IMR-90 (cell line): ENCODE measurements at regions not wholly inside any gene's neighbourhood (a gene's known extent, or its start where the extent isn't known, plus 50 kb on each side); places are given as distances from the start of the nearest gene placed in this dataset.

Experiments used
- ATAC-seq: fragments of 200-7000 bp; cut with Tn5 transposase; 2 replicates; pipeline ENCODE4 v1.9.1; 2020; ENCODE audit warnings: low read depth, mild to moderate bottlenecking, moderate library complexity
- BruUV-seq: library from RNA; stranded (reverse); fragments of 400-500 nt; replicated peaks from 2 replicates; lab custom pipeline; 2021; lab: Mats Ljungman, UMichigan
- CTCF ChIA-PET: fragments of 300-600 bp; formaldehyde crosslinking; extraction: SDS; loops from one replicate; lab custom pipeline; 2021; ENCODE audit warnings: antibody characterized with exemption; lab: Yijun Ruan, JAX
- POLR2A ChIA-PET: fragments of 300-600 bp; sonication (Branson Sonifier 250); formaldehyde crosslinking; loops from one replicate; lab custom pipeline; 2022; ENCODE audit warnings: antibody characterized with exemption; ENCODE audit not compliant: unreplicated experiment; lab: Charles Lee
- DNase-seq: peaks from one replicate; pipeline ENCODE4 v3.0.0; 2013
- H2AFZ ChIP-seq: replicated peaks from 2 replicates; pipeline ENCODE3; 2013; ENCODE audit warnings: low read length, mild to moderate bottlenecking; ENCODE audit not compliant: poor library complexity
- H2AK5ac ChIP-seq: 2 replicates; pipeline ENCODE4 v1.6.1; 2013; ENCODE audit warnings: low read depth, low read length, inconsistent platforms
- H2AK9ac ChIP-seq: replicated peaks from 2 replicates; pipeline ENCODE3; 2013; ENCODE audit warnings: mild to moderate bottlenecking, low read depth, low read length, moderate library complexity; ENCODE audit not compliant: poor library complexity
- H2BK120ac ChIP-seq: 2 replicates; pipeline ENCODE4 v1.6.1; 2013; ENCODE audit warnings: low read depth, low read length, inconsistent platforms
- H2BK15ac ChIP-seq: 3 replicates; pipeline ENCODE4 v1.6.1; 2013; ENCODE audit warnings: low read depth, low read length, inconsistent platforms
- H2BK20ac ChIP-seq: 2 replicates; pipeline ENCODE4 v1.6.1; 2013; ENCODE audit warnings: low read depth, mild to moderate bottlenecking, inconsistent platforms, low read length, moderate library complexity
- H2BK5ac ChIP-seq: 2 replicates; pipeline ENCODE4 v1.6.1; 2013; ENCODE audit warnings: mild to moderate bottlenecking, low read depth, low read length, inconsistent platforms; ENCODE audit not compliant: poor library complexity, severe bottlenecking
- H3K14ac ChIP-seq: replicated peaks from 2 replicates; pipeline ENCODE4 v1.6.1; 2013; ENCODE audit warnings: low read depth, low read length, inconsistent platforms
- H3K18ac ChIP-seq: 2 replicates; pipeline ENCODE4 v1.6.1; 2013; ENCODE audit warnings: low read depth, low read length, control low read depth
- H3K23ac ChIP-seq: 2 replicates; pipeline ENCODE4 v1.6.1; 2013; ENCODE audit warnings: low read depth, low read length, inconsistent platforms
- H3K27ac ChIP-seq: 2 replicates; pipeline ENCODE4 v1.5.1; 2013; ENCODE audit warnings: mild to moderate bottlenecking, control low read depth, low read length; ENCODE audit not compliant: insufficient read depth
- H3K27me3 ChIP-seq: 2 replicates; pipeline ENCODE4 v1.6.1; 2013; ENCODE audit warnings: low read length; ENCODE audit not compliant: control insufficient read depth, insufficient read depth
- H3K36me3 ChIP-seq: 2 replicates; pipeline ENCODE4 v1.6.1; 2013; ENCODE audit warnings: low read length, mixed read lengths; ENCODE audit not compliant: control insufficient read depth, insufficient read depth
- H3K4ac ChIP-seq: 2 replicates; pipeline ENCODE4 v1.6.1; 2013; ENCODE audit warnings: low read depth, low read length, inconsistent platforms
- H3K4me1 ChIP-seq: 2 replicates; pipeline ENCODE4 v1.6.1; 2013; ENCODE audit warnings: low read length, mixed read lengths; ENCODE audit not compliant: control insufficient read depth, insufficient read depth
- H3K4me2 ChIP-seq: 2 replicates; pipeline ENCODE4 v1.6.1; 2013; ENCODE audit warnings: low read depth, mild to moderate bottlenecking, control low read depth, low read length, moderate library complexity
- H3K4me3 ChIP-seq: 2 replicates; pipeline ENCODE4 v1.5.1; 2013; ENCODE audit warnings: low read depth, mild to moderate bottlenecking, control low read depth, low read length, moderate library complexity; ENCODE audit not compliant: insufficient read depth
- H3K56ac ChIP-seq: 2 replicates; pipeline ENCODE4 v1.6.1; 2013; ENCODE audit warnings: low read length, inconsistent platforms; ENCODE audit not compliant: insufficient read depth; ENCODE audit errors: extremely low read depth
- H3K79me1 ChIP-seq, 2 experiments: 2 replicates each; pipeline ENCODE4 v1.6.1; 2013; ENCODE audit warnings: low read length in 2 of 2, inconsistent platforms in 1 of 2, low read depth in 1 of 2
- H3K9ac ChIP-seq: 2 replicates; pipeline ENCODE4 v1.6.1; 2013; ENCODE audit warnings: low read depth, low read length, control low read depth
- H3K9me1 ChIP-seq: 2 replicates; pipeline ENCODE4 v1.6.1; 2013; ENCODE audit warnings: low read length, inconsistent platforms; ENCODE audit not compliant: insufficient read depth
- H3K9me3 ChIP-seq: 2 replicates; pipeline ENCODE4 v1.6.1; 2013; ENCODE audit warnings: low read length; ENCODE audit not compliant: control insufficient read depth, insufficient read depth
- H4K20me1 ChIP-seq: 2 replicates; pipeline ENCODE4 v1.6.1; 2013; ENCODE audit warnings: low read length, inconsistent platforms; ENCODE audit not compliant: insufficient read depth
- H4K5ac ChIP-seq: 2 replicates; pipeline ENCODE4 v1.6.1; 2013; ENCODE audit warnings: mild to moderate bottlenecking, low read depth, low read length, control low read depth
- H4K8ac ChIP-seq, 2 experiments: 2 replicates each; pipeline ENCODE4 v1.6.1; 2013; ENCODE audit warnings: low read depth in 2 of 2, low read length in 2 of 2, control low read depth in 1 of 2, inconsistent platforms in 1 of 2
- H4K91ac ChIP-seq: 2 replicates; pipeline ENCODE4 v1.6.1; 2013; ENCODE audit warnings: low read depth, low read length, inconsistent platforms; ENCODE audit not compliant: insufficient read depth
- NFE2L2 ChIP-seq: fragments of 150-350 bp; IDR thresholded peaks from 2 replicates; pipeline ENCODE4 v1.6.1; 2016; ENCODE audit warnings: low read depth, mild to moderate bottlenecking, low read length
- RCOR1 ChIP-seq: IDR thresholded peaks from 2 replicates; pipeline ENCODE4 v1.6.1; 2012; ENCODE audit warnings: mild to moderate bottlenecking, low read length, improper control_type of control experiment; ENCODE audit not compliant: insufficient replicate concordance
- RFX5 ChIP-seq: IDR thresholded peaks from 2 replicates; pipeline ENCODE4 v1.8.0; 2012; ENCODE audit warnings: low read depth, mild to moderate bottlenecking, low read length, moderate library complexity
- WGBS, 2 experiments: methylation state at CpG; one replicate each; pipeline versions ENCODE4 v1.1.5 to v1.1.7; 2013; ENCODE audit warnings: missing lambda C conversion rate in 2 of 2; ENCODE audit not compliant: insufficient read length in 1 of 2; ENCODE audit errors: extremely low coverage in 2 of 2; 5-methylcytosine and 5-hydroxymethylcytosine counted together
- dilution Hi-C: fragments of 300-500 bp; cut with HindIII; formaldehyde crosslinking; loops from one replicate; pipeline ENCODE4 v1.14.3; 2018; ENCODE audit warnings: low sequenced_read_pairs; ENCODE audit not compliant: unreplicated experiment
- in situ Hi-C: fragments of 300-500 bp; cut with MboI; formaldehyde crosslinking; loops from 3 replicates; pipeline ENCODE4 v1.14.3; 2019; ENCODE audit warnings: low sequenced_read_pairs, inconsistent platforms, mixed read lengths
- intact Hi-C: fragments of 100-400 bp; cut with micrococcal nuclease; formaldehyde crosslinking; loops from 2 replicates; pipeline ENCODE4 v1.10.0; 2022
- TF ChIP-seq, protein P1 (sequence below): fragments of 150-350 bp; IDR thresholded peaks from 2 replicates; pipeline ENCODE4 v1.6.1; 2016; ENCODE audit warnings: low read depth, mild to moderate bottlenecking, low read length, moderate library complexity, borderline replicate concordance

DNA sequence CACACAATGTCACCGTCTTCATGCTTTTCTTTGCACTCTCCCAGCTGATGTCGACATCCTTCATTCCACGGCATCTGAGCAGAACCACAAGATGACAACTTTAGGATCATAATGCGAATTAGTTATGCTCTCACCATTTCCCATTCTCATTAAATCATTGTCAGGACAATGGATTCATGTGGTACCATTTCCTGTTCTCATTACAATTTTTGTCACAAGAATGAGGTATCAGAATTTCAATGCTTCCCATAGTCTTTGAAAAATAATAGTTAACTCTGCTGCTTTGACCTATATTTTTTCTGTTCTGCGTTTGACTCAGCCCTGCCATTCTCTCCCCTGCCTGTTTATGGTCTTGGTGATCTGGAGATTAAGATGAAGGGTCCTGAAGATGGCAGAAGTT is 175.7 kb upstream of the MDFIC2 start:
- in situ Hi-C loops = no loop called here
- H3K4me2 ChIP-seq = no peak overlapping the region
- no peak overlapping the region for H3K4ac ChIP-seq

More for the DNA sequence above, 175.7 kb upstream of the MDFIC2 start:
- dilution Hi-C loops (no loop called here), intact Hi-C loops (no loop called here)
- CTCF ChIA-PET = no interaction called here
- no peak overlapping the region for H3K18ac ChIP-seq
- no peaks in the 10 kb centered on the region for H3K4me1 ChIP-seq
- no peak overlapping the region for H4K91ac ChIP-seq
- no peak overlapping the region for H2AFZ ChIP-seq
- no TSS peak for BruUV-seq
- WGBS, 2 experiments = 55% methylated on average over 4 of the region's 5 CpGs; no CpG with 5 or more reads in 1 of the 2 experiments
- peaks cover 19% of the 10 kb centered on the region for H3K27me3 ChIP-seq
- no peak overlapping the region for H3K23ac ChIP-seq
- no peak overlapping the region for H3K4me3 ChIP-seq
- no peak overlapping the region for H4K5ac ChIP-seq
- no peak overlapping the region for H2BK120ac ChIP-seq
- H3K9me1 ChIP-seq = no peaks in the 10 kb centered on the region
- H2BK5ac ChIP-seq = no peak overlapping the region
- H3K36me3 ChIP-seq = no peaks in the 10 kb centered on the region
- POLR2A ChIA-PET = no interaction called here
- H3K79me1 ChIP-seq = no peaks in the 10 kb centered on the region
- no peak overlapping the region for H3K56ac ChIP-seq
- no peak for DNase-seq
- no peaks in the 10 kb centered on the region for H3K9me3 ChIP-seq
- H2AK9ac ChIP-seq = no peak overlapping the region
- H2BK15ac ChIP-seq = no peak overlapping the region
- no peak overlapping the region for H3K9ac ChIP-seq
- H3K27ac ChIP-seq = no peak overlapping the region
- H4K8ac ChIP-seq = no peak overlapping the region
- H4K20me1 ChIP-seq = no peaks in the 10 kb centered on the region
- no peak overlapping the region for H2AK5ac ChIP-seq
- H3K14ac ChIP-seq = no peak overlapping the region
- no peak overlapping the region for H2BK20ac ChIP-seq
- ATAC-seq = no peak
- TF ChIP-seq RFX5 (no peak), RCOR1 (no peak), NFE2L2 (no peak)
- TF ChIP-seq, protein P1, sequence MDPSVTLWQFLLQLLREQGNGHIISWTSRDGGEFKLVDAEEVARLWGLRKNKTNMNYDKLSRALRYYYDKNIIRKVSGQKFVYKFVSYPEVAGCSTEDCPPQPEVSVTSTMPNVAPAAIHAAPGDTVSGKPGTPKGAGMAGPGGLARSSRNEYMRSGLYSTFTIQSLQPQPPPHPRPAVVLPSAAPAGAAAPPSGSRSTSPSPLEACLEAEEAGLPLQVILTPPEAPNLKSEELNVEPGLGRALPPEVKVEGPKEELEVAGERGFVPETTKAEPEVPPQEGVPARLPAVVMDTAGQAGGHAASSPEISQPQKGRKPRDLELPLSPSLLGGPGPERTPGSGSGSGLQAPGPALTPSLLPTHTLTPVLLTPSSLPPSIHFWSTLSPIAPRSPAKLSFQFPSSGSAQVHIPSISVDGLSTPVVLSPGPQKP = no peak
